Liver (tissue), 8 donors: ENCODE measurements at regions not wholly inside any gene's neighbourhood (a gene's known extent, or its start where the extent isn't known, plus 50 kb on each side); places are given as distances from the start of the nearest gene placed in this dataset.

Experiments
- DNase-seq: peaks from one replicate; pipeline ENCODE4 v3.0.0-alpha.2; 2017; ENCODE audit warnings: low spot score
- H3K27ac ChIP-seq, 2 donors: one replicate each; pipeline ENCODE4 v1.7.0; 2013; ENCODE audit warnings: inconsistent platforms in 2 of 2, low read length in 2 of 2, control low read depth in 1 of 2, low read depth in 1 of 2, mild to moderate bottlenecking in 1 of 2
- H3K27me3 ChIP-seq, 4 donors: one replicate each; pipeline versions ENCODE4 v1.6.1 to v1.7.0; 2013; ENCODE audit warnings: low read length in 3 of 4, inconsistent platforms in 1 of 4, mild to moderate bottlenecking in 1 of 4, moderate library complexity in 1 of 4; ENCODE audit not compliant: control insufficient read depth in 4 of 4, insufficient read depth in 4 of 4
- H3K36me3 ChIP-seq, 4 donors: one replicate each; pipeline versions ENCODE4 v1.6.1 to v1.7.0; 2013; ENCODE audit warnings: low read length in 3 of 4, mild to moderate bottlenecking in 3 of 4, low read depth in 1 of 4, moderate library complexity in 1 of 4; ENCODE audit not compliant: control insufficient read depth in 4 of 4, insufficient read depth in 3 of 4
- H3K4me1 ChIP-seq, 4 donors: one replicate each; pipeline versions ENCODE4 v1.6.1 to v1.7.0; 2013; ENCODE audit warnings: low read length in 3 of 4, mild to moderate bottlenecking in 3 of 4, moderate library complexity in 1 of 4; ENCODE audit not compliant: control insufficient read depth in 4 of 4, insufficient read depth in 4 of 4
- H3K4me3 ChIP-seq, 3 donors: one replicate each; pipeline versions ENCODE4 v1.6.1 to v1.7.0; 2013; ENCODE audit warnings: low read length in 3 of 3, control low read depth in 1 of 3, low read depth in 1 of 3, mild to moderate bottlenecking in 1 of 3
- H3K9ac ChIP-seq, 2 donors: one replicate each; pipeline ENCODE4 v1.7.0; 2013; ENCODE audit warnings: low read length in 2 of 2, mild to moderate bottlenecking in 2 of 2, moderate library complexity in 2 of 2, control low read depth in 1 of 2, low read depth in 1 of 2
- H3K9me3 ChIP-seq, 4 donors: one replicate each; pipeline versions ENCODE4 v1.6.1 to v1.7.0; 2013; ENCODE audit warnings: low read length in 3 of 4; ENCODE audit not compliant: control insufficient read depth in 4 of 4
- EGR1 ChIP-seq, 2 donors: IDR thresholded peaks; 2 replicates each; pipeline ENCODE4 v1.6.1; 2016 to 2018; ENCODE audit warnings: antibody characterized with exemption in 2 of 2, low read depth in 2 of 2
- FOXA1 ChIP-seq: IDR thresholded peaks from 2 replicates; pipeline ENCODE4 v1.6.1; 2016; ENCODE audit warnings: antibody characterized with exemption
- FOXA2 ChIP-seq: IDR thresholded peaks from 2 replicates; pipeline ENCODE4 v1.6.1; 2016; ENCODE audit warnings: antibody characterized with exemption
- GABPA ChIP-seq, 2 donors: IDR thresholded peaks in 1 of 2; conservative IDR thresholded peaks in 1 of 2; 2 replicates each; pipeline ENCODE4 v1.6.1; 2016; ENCODE audit warnings: antibody characterized with exemption in 2 of 2, mild to moderate bottlenecking in 1 of 2, moderate library complexity in 1 of 2
- HNF4A ChIP-seq, 2 donors: conservative IDR thresholded peaks; 2 replicates each; pipeline ENCODE4 v1.6.1; 2016; ENCODE audit warnings: antibody characterized with exemption in 2 of 2, mild to moderate bottlenecking in 2 of 2
- HNF4G ChIP-seq: IDR thresholded peaks from 2 replicates; pipeline ENCODE4 v1.6.1; 2016; ENCODE audit warnings: antibody characterized with exemption
- JUND ChIP-seq, 2 donors: IDR thresholded peaks; 2 replicates each; pipeline ENCODE4 v1.6.1; 2016; ENCODE audit warnings: antibody characterized with exemption in 2 of 2
- RAD21 ChIP-seq, 2 donors: IDR thresholded peaks; 2 replicates each; pipeline ENCODE4 v1.6.1; 2016; ENCODE audit warnings: antibody characterized with exemption in 2 of 2, mild to moderate bottlenecking in 2 of 2
- RXRA ChIP-seq, 2 donors: IDR thresholded peaks; 2 replicates each; pipeline ENCODE4 v1.6.1; 2017 to 2018; ENCODE audit warnings: antibody characterized with exemption in 2 of 2, mild to moderate bottlenecking in 1 of 2
- SP1 ChIP-seq: IDR thresholded peaks from 2 replicates; pipeline ENCODE4 v1.6.1; 2018; ENCODE audit warnings: antibody characterized with exemption, mild to moderate bottlenecking
- TAF1 ChIP-seq: conservative IDR thresholded peaks from 2 replicates; pipeline ENCODE4 v1.6.1; 2016; ENCODE audit warnings: antibody characterized with exemption, mild to moderate bottlenecking
- YY1 ChIP-seq: IDR thresholded peaks from 2 replicates; pipeline ENCODE4 v1.6.1; 2016; ENCODE audit warnings: antibody characterized with exemption, mild to moderate bottlenecking
- WGBS: extraction: QIAGEN DNeasy Blood & Tissue Kit; methylation state at CpG from one replicate; pipeline ENCODE4 v1.1.7; 2013; 5-methylcytosine and 5-hydroxymethylcytosine counted together
- TF ChIP-seq, protein P1 (sequence below): fragments of 150-350 bp; IDR thresholded peaks from 2 replicates; pipeline ENCODE4 v1.5.1; 2017; ENCODE audit warnings: improper control_type of control experiment, low read depth, low read length; ENCODE audit not compliant: missing input control
- TF ChIP-seq, protein P2 (sequence below): IDR thresholded peaks from 2 replicates; pipeline ENCODE4 v1.6.1; 2016; ENCODE audit warnings: antibody characterized with exemption, mild to moderate bottlenecking
- TF ChIP-seq, protein P3 (sequence below): IDR thresholded peaks from 2 replicates; pipeline ENCODE4 v1.6.1; 2016; ENCODE audit warnings: antibody characterized with exemption
- donor health status: healthy.
- donor health status: healthy.
- donor health status: healthy.
- donor health status: healthy.
- donor health status: healthy.

DNA sequence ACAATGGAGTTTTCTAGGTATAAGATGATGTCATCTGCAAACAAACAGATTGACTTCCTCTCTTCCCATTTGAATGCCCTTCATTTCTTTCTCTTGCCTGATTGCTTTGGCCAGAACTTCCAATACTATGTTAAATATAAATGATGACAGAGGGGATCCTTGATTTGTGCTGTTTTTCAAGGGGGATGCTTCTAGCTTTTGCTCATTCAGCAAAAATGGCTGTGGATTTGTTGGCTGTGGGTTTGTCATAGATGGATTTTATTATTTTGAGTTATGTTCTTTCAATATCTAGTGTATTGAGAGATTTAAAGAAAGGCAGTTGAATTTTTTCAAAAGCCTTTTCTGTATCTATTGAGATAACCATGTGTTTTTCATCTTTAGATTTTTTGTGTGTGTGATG, 662.4 kb upstream of the EYS start:
- H3K27ac ChIP-seq, result no peak overlapping the region
- TF ChIP-seq FOXA2, result no peak
- TF ChIP-seq, protein P1, sequence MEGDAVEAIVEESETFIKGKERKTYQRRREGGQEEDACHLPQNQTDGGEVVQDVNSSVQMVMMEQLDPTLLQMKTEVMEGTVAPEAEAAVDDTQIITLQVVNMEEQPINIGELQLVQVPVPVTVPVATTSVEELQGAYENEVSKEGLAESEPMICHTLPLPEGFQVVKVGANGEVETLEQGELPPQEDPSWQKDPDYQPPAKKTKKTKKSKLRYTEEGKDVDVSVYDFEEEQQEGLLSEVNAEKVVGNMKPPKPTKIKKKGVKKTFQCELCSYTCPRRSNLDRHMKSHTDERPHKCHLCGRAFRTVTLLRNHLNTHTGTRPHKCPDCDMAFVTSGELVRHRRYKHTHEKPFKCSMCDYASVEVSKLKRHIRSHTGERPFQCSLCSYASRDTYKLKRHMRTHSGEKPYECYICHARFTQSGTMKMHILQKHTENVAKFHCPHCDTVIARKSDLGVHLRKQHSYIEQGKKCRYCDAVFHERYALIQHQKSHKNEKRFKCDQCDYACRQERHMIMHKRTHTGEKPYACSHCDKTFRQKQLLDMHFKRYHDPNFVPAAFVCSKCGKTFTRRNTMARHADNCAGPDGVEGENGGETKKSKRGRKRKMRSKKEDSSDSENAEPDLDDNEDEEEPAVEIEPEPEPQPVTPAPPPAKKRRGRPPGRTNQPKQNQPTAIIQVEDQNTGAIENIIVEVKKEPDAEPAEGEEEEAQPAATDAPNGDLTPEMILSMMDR, result no peak
- H3K4me3 ChIP-seq, result no peak overlapping the region
- peaks cover 0 to 2% (median 0%) of the 10 kb centered on the region in 4 donors for H3K9me3 ChIP-seq
- no peaks in the 10 kb centered on the region for H3K27me3 ChIP-seq
- DNase-seq, result no peak
- H3K4me1 ChIP-seq, result no peaks in the 10 kb centered on the region
- H3K36me3 ChIP-seq, result no peaks in the 10 kb centered on the region
- H3K9ac ChIP-seq, result no peak overlapping the region

DNA sequence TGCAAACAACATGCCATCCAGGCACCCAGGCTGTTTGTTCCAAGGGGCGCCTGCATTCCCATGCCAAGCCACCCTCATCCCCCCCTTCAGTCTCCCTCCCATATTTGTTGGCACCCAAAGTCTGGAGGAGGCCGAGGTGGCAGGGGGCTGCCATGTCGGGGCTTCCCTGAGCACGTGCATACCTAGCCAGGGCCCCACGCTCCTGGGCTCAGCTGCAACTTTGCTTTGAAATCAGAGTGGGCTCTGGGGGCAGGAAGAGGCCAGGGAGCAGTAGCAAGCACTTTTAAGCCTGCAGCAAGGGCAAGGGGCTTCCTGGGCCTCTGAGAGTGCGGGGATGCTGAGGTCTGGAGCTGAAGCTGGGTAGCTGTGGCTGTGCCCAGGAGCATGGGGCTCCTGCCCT, 655.9 kb upstream of the EYS start:
- H3K27me3 ChIP-seq, result no peaks in the 10 kb centered on the region
- WGBS, result 79% methylated on average over 6 of the region's 6 CpGs
- H3K36me3 ChIP-seq, result no peaks in the 10 kb centered on the region
- no peak for DNase-seq
- no peak overlapping the region for H3K4me3 ChIP-seq
- no peak overlapping the region for H3K27ac ChIP-seq
- H3K9ac ChIP-seq, result no peak overlapping the region
- H3K4me1 ChIP-seq, result no peaks in the 10 kb centered on the region
- no peak for TF ChIP-seq EGR1 (IDR thresholded peaks at IDR 0.05; ENCODE audit: low read depth in 2 of 2)
- no peak for TF ChIP-seq SP1
- no peak for TF ChIP-seq HNF4G
- TF ChIP-seq FOXA2, result no peak
- TF ChIP-seq, protein P1, result no peak
- TF ChIP-seq JUND (IDR thresholded peaks at IDR 0.05), result no peak
- TF ChIP-seq, protein P2, sequence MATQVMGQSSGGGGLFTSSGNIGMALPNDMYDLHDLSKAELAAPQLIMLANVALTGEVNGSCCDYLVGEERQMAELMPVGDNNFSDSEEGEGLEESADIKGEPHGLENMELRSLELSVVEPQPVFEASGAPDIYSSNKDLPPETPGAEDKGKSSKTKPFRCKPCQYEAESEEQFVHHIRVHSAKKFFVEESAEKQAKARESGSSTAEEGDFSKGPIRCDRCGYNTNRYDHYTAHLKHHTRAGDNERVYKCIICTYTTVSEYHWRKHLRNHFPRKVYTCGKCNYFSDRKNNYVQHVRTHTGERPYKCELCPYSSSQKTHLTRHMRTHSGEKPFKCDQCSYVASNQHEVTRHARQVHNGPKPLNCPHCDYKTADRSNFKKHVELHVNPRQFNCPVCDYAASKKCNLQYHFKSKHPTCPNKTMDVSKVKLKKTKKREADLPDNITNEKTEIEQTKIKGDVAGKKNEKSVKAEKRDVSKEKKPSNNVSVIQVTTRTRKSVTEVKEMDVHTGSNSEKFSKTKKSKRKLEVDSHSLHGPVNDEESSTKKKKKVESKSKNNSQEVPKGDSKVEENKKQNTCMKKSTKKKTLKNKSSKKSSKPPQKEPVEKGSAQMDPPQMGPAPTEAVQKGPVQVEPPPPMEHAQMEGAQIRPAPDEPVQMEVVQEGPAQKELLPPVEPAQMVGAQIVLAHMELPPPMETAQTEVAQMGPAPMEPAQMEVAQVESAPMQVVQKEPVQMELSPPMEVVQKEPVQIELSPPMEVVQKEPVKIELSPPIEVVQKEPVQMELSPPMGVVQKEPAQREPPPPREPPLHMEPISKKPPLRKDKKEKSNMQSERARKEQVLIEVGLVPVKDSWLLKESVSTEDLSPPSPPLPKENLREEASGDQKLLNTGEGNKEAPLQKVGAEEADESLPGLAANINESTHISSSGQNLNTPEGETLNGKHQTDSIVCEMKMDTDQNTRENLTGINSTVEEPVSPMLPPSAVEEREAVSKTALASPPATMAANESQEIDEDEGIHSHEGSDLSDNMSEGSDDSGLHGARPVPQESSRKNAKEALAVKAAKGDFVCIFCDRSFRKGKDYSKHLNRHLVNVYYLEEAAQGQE, result no peak
- no peak for TF ChIP-seq YY1
- TF ChIP-seq RAD21 (IDR thresholded peaks at IDR 0.05), result no peak
- TF ChIP-seq, protein P3, sequence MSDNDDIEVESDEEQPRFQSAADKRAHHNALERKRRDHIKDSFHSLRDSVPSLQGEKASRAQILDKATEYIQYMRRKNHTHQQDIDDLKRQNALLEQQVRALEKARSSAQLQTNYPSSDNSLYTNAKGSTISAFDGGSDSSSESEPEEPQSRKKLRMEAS, result no peak
- no peak for TF ChIP-seq FOXA1
- TF ChIP-seq HNF4A (conservative IDR thresholded peaks at IDR 0.05), result no peak
- TF ChIP-seq GABPA (IDR thresholded peaks at IDR 0.05 in 1 of 2, conservative IDR thresholded peaks at IDR 0.05 in 1 of 2), result no peak
- no peak for TF ChIP-seq TAF1
- TF ChIP-seq RXRA (IDR thresholded peaks at IDR 0.05), result no peak
- no peaks in the 10 kb centered on the region for H3K9me3 ChIP-seq
